IMR-90 (cell line): ENCODE measurements at regions not wholly inside any gene's neighbourhood (a gene's known extent, or its start where the extent isn't known, plus 50 kb on each side); places are given as distances from the start of the nearest gene placed in this dataset.

Experiments
- CHD1 ChIP-seq: IDR thresholded peaks from 2 replicates; pipeline ENCODE4 v1.6.1; 2012; ENCODE audit warnings: low read depth, low read length, improper control_type of control experiment
- FOS ChIP-seq: fragments of 150-350 bp; IDR thresholded peaks from 2 replicates; pipeline ENCODE4 v1.6.1; 2016; ENCODE audit warnings: low read depth, low read length
- MAFK ChIP-seq: IDR thresholded peaks from 2 replicates; pipeline ENCODE4 v1.6.1; 2012; ENCODE audit warnings: low read depth, low read length, improper control_type of control experiment
- MAZ ChIP-seq: IDR thresholded peaks from 2 replicates; pipeline ENCODE4 v1.6.1; 2012; ENCODE audit warnings: low read depth, mild to moderate bottlenecking, low read length, improper control_type of control experiment, moderate library complexity, borderline replicate concordance
- MXI1 ChIP-seq: IDR thresholded peaks from 2 replicates; pipeline ENCODE4 v1.6.1; 2012; ENCODE audit warnings: low read depth, mild to moderate bottlenecking, low read length, moderate library complexity, borderline replicate concordance
- NFE2L2 ChIP-seq: fragments of 150-350 bp; IDR thresholded peaks from 2 replicates; pipeline ENCODE4 v1.6.1; 2016; ENCODE audit warnings: low read depth, mild to moderate bottlenecking, low read length
- POLR2A ChIP-seq: IDR thresholded peaks from 2 replicates; pipeline ENCODE4 v1.6.1; 2012; ENCODE audit warnings: mild to moderate bottlenecking, low read depth, low read length
- RAD21 ChIP-seq: IDR thresholded peaks from 2 replicates; pipeline ENCODE4 v1.6.1; 2012; ENCODE audit warnings: low read length, improper control_type of control experiment
- RCOR1 ChIP-seq: IDR thresholded peaks from 2 replicates; pipeline ENCODE4 v1.6.1; 2012; ENCODE audit warnings: mild to moderate bottlenecking, low read length, improper control_type of control experiment; ENCODE audit not compliant: insufficient replicate concordance
- SMC3 ChIP-seq: fragments of 150-350 bp; IDR thresholded peaks from 2 replicates; pipeline ENCODE4 v1.6.1; 2016; ENCODE audit warnings: low read depth, mild to moderate bottlenecking, antibody characterized with exemption, low read length, moderate library complexity
- TF ChIP-seq, protein P1 (sequence below): conservative IDR thresholded peaks from 2 replicates; pipeline ENCODE4 v1.5.1; 2012; ENCODE audit warnings: mild to moderate bottlenecking, low read depth, low read length, improper control_type of control experiment
- TF ChIP-seq, protein P2 (sequence below): fragments of 150-350 bp; IDR thresholded peaks from 2 replicates; pipeline ENCODE4 v1.6.1; 2017; ENCODE audit warnings: mild to moderate bottlenecking, antibody characterized with exemption, low read length, low read depth

DNA sequence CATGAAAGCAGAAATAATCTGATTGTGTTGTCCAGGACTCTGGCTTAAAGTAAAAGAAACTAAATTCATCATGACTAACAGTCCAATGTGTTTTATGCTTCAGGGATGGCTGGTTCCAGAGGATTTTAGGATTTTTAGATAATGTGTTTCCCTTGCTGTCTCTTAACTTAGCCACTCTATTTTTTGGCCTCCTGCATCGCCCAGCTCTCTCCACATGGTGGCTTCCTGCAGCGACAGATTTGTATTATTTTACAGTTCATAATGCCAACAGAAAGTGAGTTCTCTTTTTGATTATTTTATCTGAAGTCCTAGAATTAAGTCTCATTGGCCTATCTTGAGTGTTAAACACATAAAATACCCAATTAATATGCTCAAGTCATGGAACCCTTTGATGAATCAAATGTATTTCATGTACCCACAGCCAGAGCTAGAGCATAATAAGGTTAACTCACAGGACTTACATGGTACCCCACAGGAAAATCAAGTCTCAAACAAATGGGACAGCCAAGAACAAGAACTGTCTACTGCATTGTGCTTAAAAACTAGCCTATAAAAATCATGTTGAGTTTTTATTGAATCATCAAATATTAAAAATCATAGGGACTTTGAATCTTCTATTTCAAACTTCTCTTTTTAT is 582.5 kb downstream of the DOK5 start:
- TF ChIP-seq CHD1 (no peak), POLR2A (no peak), MAFK (no peak), RCOR1 (no peak), FOS (no peak), RAD21 (no peak), NFE2L2 (no peak), MAZ (no peak), SMC3 (no peak), MXI1 (no peak)
- TF ChIP-seq, protein P1, sequence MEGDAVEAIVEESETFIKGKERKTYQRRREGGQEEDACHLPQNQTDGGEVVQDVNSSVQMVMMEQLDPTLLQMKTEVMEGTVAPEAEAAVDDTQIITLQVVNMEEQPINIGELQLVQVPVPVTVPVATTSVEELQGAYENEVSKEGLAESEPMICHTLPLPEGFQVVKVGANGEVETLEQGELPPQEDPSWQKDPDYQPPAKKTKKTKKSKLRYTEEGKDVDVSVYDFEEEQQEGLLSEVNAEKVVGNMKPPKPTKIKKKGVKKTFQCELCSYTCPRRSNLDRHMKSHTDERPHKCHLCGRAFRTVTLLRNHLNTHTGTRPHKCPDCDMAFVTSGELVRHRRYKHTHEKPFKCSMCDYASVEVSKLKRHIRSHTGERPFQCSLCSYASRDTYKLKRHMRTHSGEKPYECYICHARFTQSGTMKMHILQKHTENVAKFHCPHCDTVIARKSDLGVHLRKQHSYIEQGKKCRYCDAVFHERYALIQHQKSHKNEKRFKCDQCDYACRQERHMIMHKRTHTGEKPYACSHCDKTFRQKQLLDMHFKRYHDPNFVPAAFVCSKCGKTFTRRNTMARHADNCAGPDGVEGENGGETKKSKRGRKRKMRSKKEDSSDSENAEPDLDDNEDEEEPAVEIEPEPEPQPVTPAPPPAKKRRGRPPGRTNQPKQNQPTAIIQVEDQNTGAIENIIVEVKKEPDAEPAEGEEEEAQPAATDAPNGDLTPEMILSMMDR = no peak
- TF ChIP-seq, protein P2, sequence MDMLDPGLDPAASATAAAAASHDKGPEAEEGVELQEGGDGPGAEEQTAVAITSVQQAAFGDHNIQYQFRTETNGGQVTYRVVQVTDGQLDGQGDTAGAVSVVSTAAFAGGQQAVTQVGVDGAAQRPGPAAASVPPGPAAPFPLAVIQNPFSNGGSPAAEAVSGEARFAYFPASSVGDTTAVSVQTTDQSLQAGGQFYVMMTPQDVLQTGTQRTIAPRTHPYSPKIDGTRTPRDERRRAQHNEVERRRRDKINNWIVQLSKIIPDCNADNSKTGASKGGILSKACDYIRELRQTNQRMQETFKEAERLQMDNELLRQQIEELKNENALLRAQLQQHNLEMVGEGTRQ = no peak
